ENCODE measurements at regions not wholly inside any gene's neighbourhood (a gene's known extent, or its start where the extent isn't known, plus 50 kb on each side); places are given as distances from the start of the nearest gene placed in this dataset.

DNA sequence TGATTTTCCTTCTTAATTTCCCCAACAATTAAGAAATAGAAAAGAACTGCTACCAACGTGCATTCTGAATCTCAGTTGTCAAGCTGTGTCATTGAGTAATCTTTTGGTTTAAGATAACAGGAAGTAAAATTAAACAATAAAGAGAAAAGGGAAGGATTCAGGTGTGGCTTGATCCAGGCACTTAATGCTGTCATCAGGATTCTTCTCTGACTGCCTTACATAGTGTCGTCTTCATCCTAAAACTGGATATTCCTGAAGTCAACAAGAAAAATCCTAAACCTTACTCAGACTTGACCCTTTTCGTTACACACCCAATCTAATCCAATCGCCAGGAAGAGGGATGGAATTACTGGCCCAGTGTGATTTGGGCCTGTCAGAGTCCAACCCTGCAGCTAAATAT, 443.8 kb downstream of the MED13L start:
- TF ChIP-seq MYC (IDR thresholded peaks at IDR 0.05; ENCODE audit: low read depth, low read length), result no peak
- TF ChIP-seq POLR2A (IDR thresholded peaks at IDR 0.05; ENCODE audit: extremely low read depth, insufficient read length), result no peak
- TF ChIP-seq, protein P1, sequence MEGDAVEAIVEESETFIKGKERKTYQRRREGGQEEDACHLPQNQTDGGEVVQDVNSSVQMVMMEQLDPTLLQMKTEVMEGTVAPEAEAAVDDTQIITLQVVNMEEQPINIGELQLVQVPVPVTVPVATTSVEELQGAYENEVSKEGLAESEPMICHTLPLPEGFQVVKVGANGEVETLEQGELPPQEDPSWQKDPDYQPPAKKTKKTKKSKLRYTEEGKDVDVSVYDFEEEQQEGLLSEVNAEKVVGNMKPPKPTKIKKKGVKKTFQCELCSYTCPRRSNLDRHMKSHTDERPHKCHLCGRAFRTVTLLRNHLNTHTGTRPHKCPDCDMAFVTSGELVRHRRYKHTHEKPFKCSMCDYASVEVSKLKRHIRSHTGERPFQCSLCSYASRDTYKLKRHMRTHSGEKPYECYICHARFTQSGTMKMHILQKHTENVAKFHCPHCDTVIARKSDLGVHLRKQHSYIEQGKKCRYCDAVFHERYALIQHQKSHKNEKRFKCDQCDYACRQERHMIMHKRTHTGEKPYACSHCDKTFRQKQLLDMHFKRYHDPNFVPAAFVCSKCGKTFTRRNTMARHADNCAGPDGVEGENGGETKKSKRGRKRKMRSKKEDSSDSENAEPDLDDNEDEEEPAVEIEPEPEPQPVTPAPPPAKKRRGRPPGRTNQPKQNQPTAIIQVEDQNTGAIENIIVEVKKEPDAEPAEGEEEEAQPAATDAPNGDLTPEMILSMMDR (IDR thresholded peaks at IDR 0.05; ENCODE audit: low read depth, low read length), result no peak
- TF ChIP-seq, protein P2, sequence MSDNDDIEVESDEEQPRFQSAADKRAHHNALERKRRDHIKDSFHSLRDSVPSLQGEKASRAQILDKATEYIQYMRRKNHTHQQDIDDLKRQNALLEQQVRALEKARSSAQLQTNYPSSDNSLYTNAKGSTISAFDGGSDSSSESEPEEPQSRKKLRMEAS (IDR thresholded peaks at IDR 0.05; ENCODE audit: low read depth, low read length), result no peak
